NCI-H146 treated with DMSO at 0.1 percent for 48 hours (cell line): ENCODE measurements at regions not wholly inside any gene's neighbourhood (a gene's known extent, or its start where the extent isn't known, plus 50 kb on each side); places are given as distances from the start of the nearest gene placed in this dataset.
A peak's percentile ranks its signal among the peaks of the same experiment; 100 is the strongest.
"Not testable (repeated sequence)": the region's sequence is repeated elsewhere in the genome, so short reads cannot be mapped to it uniquely, and the experiment has no call there.

Source experiments
- DNase-seq: peaks from one replicate; lab custom pipeline; 2025; ENCODE audit not compliant: unreplicated experiment; lab: John Stamatoyannopoulos, UW

- no peak for DNase-seq
These were observed 900.5 kb downstream of the C6orf118 start for GRCh38 chr6:164408868-164409267.

- no peak for DNase-seq
These were observed 904.5 kb downstream of the C6orf118 start for GRCh38 chr6:164404812-164405488.

GRCh38 chr6:164401871-164402270 is 907.5 kb downstream of the C6orf118 start:
- no peak for DNase-seq

GRCh38 chr6:164398647-164399046 is 910.8 kb downstream of the C6orf118 start:
- DNase-seq, result no peak

GRCh38 chr6:164396071-164397047 is 913.0 kb downstream of the C6orf118 start:
- DNase-seq, result peak; percentile 41

- DNase-seq, result no peak
These were observed 929.6 kb downstream of the C6orf118 start for GRCh38 chr6:164379795-164380194.

GRCh38 chr6:164378330-164378729 is 931.1 kb downstream of the C6orf118 start:
- DNase-seq, result peak; percentile 85

- no peak for DNase-seq
These were observed 932.0 kb downstream of the C6orf118 start for GRCh38 chr6:164377348-164377918.

GRCh38 chr6:164370773-164371172 is 938.6 kb downstream of the C6orf118 start:
- DNase-seq, result no peak

GRCh38 chr6:164359441-164359840 is 944.9 kb downstream of the QKI start:
- DNase-seq, result no peak

GRCh38 chr6:164359036-164359435 is 944.5 kb downstream of the QKI start:
- no peak for DNase-seq

GRCh38 chr6:164356814-164357213 is 942.3 kb downstream of the QKI start:
- DNase-seq, result no peak

- peak; percentile 43 for DNase-seq
These were observed 932.9 kb downstream of the QKI start for GRCh38 chr6:164347455-164347854.

GRCh38 chr6:164346631-164347030 is 932.1 kb downstream of the QKI start:
- DNase-seq, result peak; percentile 13

GRCh38 chr6:164345806-164346496 is 931.4 kb downstream of the QKI start:
- DNase-seq, result no peak

GRCh38 chr6:164345327-164345726 is 930.8 kb downstream of the QKI start:
- DNase-seq, result no peak

- no peak for DNase-seq
These were observed 930.3 kb downstream of the QKI start for GRCh38 chr6:164344801-164345291.

- DNase-seq, result not testable (repeated sequence)
These were observed 924.9 kb downstream of the QKI start for GRCh38 chr6:164339442-164339841.

GRCh38 chr6:164337925-164338397 is 923.4 kb downstream of the QKI start:
- no peak for DNase-seq

- DNase-seq, result no peak
These were observed 922.8 kb downstream of the QKI start for GRCh38 chr6:164337024-164337924.
